Adrenal gland (tissue), 9 donors: ENCODE measurements at regions not wholly inside any gene's neighbourhood (a gene's known extent, or its start where the extent isn't known, plus 50 kb on each side); places are given as distances from the start of the nearest gene placed in this dataset.
"Not testable (repeated sequence)": the region's sequence is repeated elsewhere in the genome, so short reads cannot be mapped to it uniquely, and the experiment has no call there.

Experiments
- DNase-seq, 7 donors: peaks; one replicate each; pipeline ENCODE4 v3.0.0-alpha.2; 2019 to 2020
- H3K27ac ChIP-seq, 5 donors: fragments of 200-600 bp; sonication (generic) in 4 of 5; 1 replicate in 3 of 5; 2 replicates in 2 of 5; pipeline versions ENCODE4 v1.5.1 to v1.8.0; 2016 to 2020; ENCODE audit warnings: mild to moderate bottlenecking in 1 of 5
- H3K27me3 ChIP-seq: fragments of 200-600 bp; 2 replicates; pipeline ENCODE4 v1.8.0; 2021
- H3K36me3 ChIP-seq, 2 donors: fragments of 200-600 bp; replicated peaks in 1 of 2; 1 replicate in 1 of 2; 2 replicates in 1 of 2; pipeline versions ENCODE4 v1.5.1 to v1.8.0; 2018 to 2022
- H3K4me1 ChIP-seq, 2 donors: fragments of 200-600 bp; replicated peaks in 1 of 2; 1 replicate in 1 of 2; 2 replicates in 1 of 2; pipeline versions ENCODE4 v1.5.1 to v1.8.0; 2018 to 2021
- H3K4me3 ChIP-seq, 4 donors: fragments of 200-600 bp; sonication (generic) in 3 of 4; one replicate each; pipeline ENCODE4 v1.5.1; 2016 to 2018
- H3K9me3 ChIP-seq, 3 donors: fragments of 200-600 bp; sonication (generic) in 1 of 3; replicated peaks in 1 of 3; 1 replicate in 2 of 3; 2 replicates in 1 of 3; pipeline versions ENCODE4 v1.5.1 to v1.8.0; 2016 to 2021
- POLR2A ChIP-seq, 2 donors: fragments of 450-650 bp; IDR thresholded peaks; one replicate each; pipeline ENCODE4 v1.6.1; 2017; ENCODE audit warnings: antibody characterized with exemption in 2 of 2, mild to moderate bottlenecking in 2 of 2, moderate library complexity in 1 of 2
- WGBS, 4 donors: extraction: QIAGEN DNeasy Blood & Tissue Kit in 2 of 4; methylation state at CpG; one replicate each; pipeline versions ENCODE4 v1.1.5 to v1.1.7; 2013 to 2017; 5-methylcytosine and 5-hydroxymethylcytosine counted together
- intact Hi-C, 2 donors: fragments of 100-400 bp; cut with DNase I; formaldehyde crosslinking; loops; one replicate each; pipeline versions ENCODE4 v1.14.1 to v1.15.0; 2022 to 2023
- TF ChIP-seq, protein P1 (sequence below), 6 experiments: fragments of 450-650 bp in 4 of 6; fragments of 200-600 bp in 2 of 6; sonication (generic) in 1 of 6; IDR thresholded peaks; 1 replicate in 5 of 6; 2 replicates in 1 of 6; pipeline versions ENCODE4 v1.5.1 to v1.8.0; 2016 to 2021; ENCODE audit warnings: antibody characterized with exemption in 6 of 6, mild to moderate bottlenecking in 2 of 6, moderate library complexity in 1 of 6
- donor health status: healthy with polysubstance abuse.
- donor health status: Bipolar disorder and iron deficiency.
- donor health status: DM: yes; HTN: yes; CAD: no.
- donor health status: DM: no; HTN: no; CAD: no.
- donor health status: DM: no; HTN: no; CAD: no.

- H3K27ac ChIP-seq = no peak overlapping the region
- no peak for DNase-seq
- H3K9me3 ChIP-seq = no peaks in the 10 kb centered on the region
- no peaks in the 10 kb centered on the region for H3K36me3 ChIP-seq
- peaks cover 3% of the 10 kb centered on the region for H3K27me3 ChIP-seq
- 47 to 56% (median 53%) methylated on average over 4 of the region's 4 CpGs for WGBS, 4 donors
- H3K4me1 ChIP-seq = no peaks in the 10 kb centered on the region
- intact Hi-C loops = no loop called here
- no peak for TF ChIP-seq POLR2A (IDR thresholded peaks at IDR 0.05)
- TF ChIP-seq, protein P1, sequence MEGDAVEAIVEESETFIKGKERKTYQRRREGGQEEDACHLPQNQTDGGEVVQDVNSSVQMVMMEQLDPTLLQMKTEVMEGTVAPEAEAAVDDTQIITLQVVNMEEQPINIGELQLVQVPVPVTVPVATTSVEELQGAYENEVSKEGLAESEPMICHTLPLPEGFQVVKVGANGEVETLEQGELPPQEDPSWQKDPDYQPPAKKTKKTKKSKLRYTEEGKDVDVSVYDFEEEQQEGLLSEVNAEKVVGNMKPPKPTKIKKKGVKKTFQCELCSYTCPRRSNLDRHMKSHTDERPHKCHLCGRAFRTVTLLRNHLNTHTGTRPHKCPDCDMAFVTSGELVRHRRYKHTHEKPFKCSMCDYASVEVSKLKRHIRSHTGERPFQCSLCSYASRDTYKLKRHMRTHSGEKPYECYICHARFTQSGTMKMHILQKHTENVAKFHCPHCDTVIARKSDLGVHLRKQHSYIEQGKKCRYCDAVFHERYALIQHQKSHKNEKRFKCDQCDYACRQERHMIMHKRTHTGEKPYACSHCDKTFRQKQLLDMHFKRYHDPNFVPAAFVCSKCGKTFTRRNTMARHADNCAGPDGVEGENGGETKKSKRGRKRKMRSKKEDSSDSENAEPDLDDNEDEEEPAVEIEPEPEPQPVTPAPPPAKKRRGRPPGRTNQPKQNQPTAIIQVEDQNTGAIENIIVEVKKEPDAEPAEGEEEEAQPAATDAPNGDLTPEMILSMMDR (IDR thresholded peaks at IDR 0.05) = no peak
- H3K4me3 ChIP-seq = no peak overlapping the region
Observed at GRCh38 chr1:30652152-30652841, 71.1 kb downstream of the MATN1 start.

DNA sequence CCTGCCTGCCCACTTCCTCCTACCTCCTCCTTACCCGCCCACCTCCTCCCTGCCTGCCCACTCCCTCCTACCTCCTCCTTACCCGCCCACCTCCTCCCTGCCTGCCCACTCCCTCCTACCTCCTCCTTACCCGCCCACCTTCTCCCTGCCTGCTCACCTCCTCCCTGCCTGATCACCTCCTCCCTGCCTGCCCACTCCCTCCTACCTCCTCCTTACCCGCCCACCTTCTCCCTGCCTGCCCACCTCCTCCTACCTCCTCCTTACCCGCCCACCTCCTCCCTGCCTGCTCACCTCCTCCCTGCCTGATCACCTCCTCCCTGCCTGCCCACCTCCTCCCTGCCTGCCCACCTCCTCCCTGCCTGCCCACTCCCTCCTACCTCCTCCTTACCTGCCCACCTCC, 72.0 kb downstream of the MATN1 start:
- 54 to 70% (median 58%) methylated on average over 3 to 5 of the region's 5 CpGs for WGBS, 4 donors
- H3K27me3 ChIP-seq, H3K36me3 ChIP-seq, H3K27ac ChIP-seq, intact Hi-C loops, H3K4me3 ChIP-seq, H3K9me3 ChIP-seq, H3K4me1 ChIP-seq, DNase-seq: not testable (repeated sequence)

DNA sequence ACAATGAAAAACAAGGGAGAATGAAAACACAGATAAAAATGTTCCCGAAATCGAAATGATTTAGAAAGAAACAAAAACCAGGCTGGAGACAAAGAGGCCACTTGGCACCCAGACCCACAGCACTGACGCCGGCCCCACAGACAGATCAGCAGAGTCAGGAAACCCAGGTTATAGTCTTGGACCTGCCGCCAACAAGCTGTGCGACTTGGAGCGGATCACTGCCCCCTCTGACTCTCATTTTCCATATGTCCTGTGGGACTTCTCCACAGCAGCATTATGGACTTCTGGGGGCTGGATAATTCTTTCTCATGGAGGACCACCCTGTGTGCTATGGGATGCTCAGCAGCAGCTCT, 72.4 kb downstream of the MATN1 start:
- Histone ChIP-seq H3K4me3 (no peak overlapping the region), H3K36me3 (no peaks in the 10 kb centered on the region), H3K27me3 (peaks cover 7% of the 10 kb centered on the region), H3K9me3 (no peaks in the 10 kb centered on the region), H3K27ac (no peak overlapping the region), H3K4me1 (no peaks in the 10 kb centered on the region)
- 49 to 67% (median 55%) methylated on average over 7 of the region's 7 CpGs for WGBS, 4 donors
- intact Hi-C loops = no loop called here
- DNase-seq = no peak
- TF ChIP-seq, protein P1 (IDR thresholded peaks at IDR 0.05) = no peak
- no peak for TF ChIP-seq POLR2A (IDR thresholded peaks at IDR 0.05)

- Histone ChIP-seq H3K27me3 (peaks cover 9% of the 10 kb centered on the region), H3K9me3 (no peaks in the 10 kb centered on the region), H3K4me3 (no peak overlapping the region), H3K36me3 (no peaks in the 10 kb centered on the region), H3K27ac (no peak overlapping the region), H3K4me1 (no peaks in the 10 kb centered on the region)
- WGBS, 4 donors = 40 to 51% (median 45%) methylated on average over 10 to 13 of the region's 13 CpGs
- no peak for DNase-seq
- intact Hi-C loops = no loop called here
- TF ChIP-seq, protein P1 (IDR thresholded peaks at IDR 0.05) = no peak
- no peak for TF ChIP-seq POLR2A (IDR thresholded peaks at IDR 0.05)
Observed at GRCh38 chr1:30650038-30650967, 73.1 kb downstream of the MATN1 start.
